ENCODE measurements at regions not wholly inside any gene's neighbourhood (a gene's known extent, or its start where the extent isn't known, plus 50 kb on each side); places are given as distances from the start of the nearest gene placed in this dataset.

- BruUV-seq (replicated peaks): no TSS peak
Measured at GRCh38 chr4:174147863-174148262, 135.6 kb downstream of the FBXO8 start.

GRCh38 chr4:174144106-174144505 is 139.4 kb downstream of the FBXO8 start:
- H3K27ac ChIP-seq (ENCODE audit: low read depth, low read length): no peak overlapping the region
- no peak overlapping the region for H2AFZ ChIP-seq (ENCODE audit: low read depth, low read length, poor library complexity, severe bottlenecking)
- no peak overlapping the region for H3K4me3 ChIP-seq (replicated peaks in 1 of 2; ENCODE audit: low read depth in 1 of 2, low read length in 2 of 2)
- no peaks in the 10 kb centered on the region for H3K4me1 ChIP-seq (ENCODE audit: control insufficient read depth in 1 of 2, insufficient read depth in 2 of 2, low read length in 2 of 2)
- no peaks in the 10 kb centered on the region for H4K20me1 ChIP-seq (ENCODE audit: insufficient read depth)
- DNase-seq (ENCODE audit: low read depth, low spot score) (no peak), ATAC-seq (no peak)
- no peaks in the 10 kb centered on the region for H3K9me3 ChIP-seq (ENCODE audit: control insufficient read depth in 1 of 2, insufficient read depth in 1 of 2, low read depth in 1 of 2, low read length in 2 of 2)
- no peaks in the 10 kb centered on the region for H3K9me2 ChIP-seq (ENCODE audit: insufficient read depth)
- no peak for TF ChIP-seq CBX3 (IDR thresholded peaks at IDR 0.05; ENCODE audit: low read depth)
- no peak for TF ChIP-seq EZH2 (IDR thresholded peaks at IDR 0.05)
- TF ChIP-seq ELF1 (IDR thresholded peaks at IDR 0.05; ENCODE audit: borderline replicate concordance, low read depth): no peak
- no peak for TF ChIP-seq CTCF (IDR thresholded peaks at IDR 0.05 in 2 of 3, conservative IDR thresholded peaks at IDR 0.05 in 1 of 3; ENCODE audit: borderline replicate concordance in 1 of 3, insufficient read depth in 1 of 3, low read depth in 2 of 3, low read length in 2 of 3)
- TF ChIP-seq POLR2A (IDR thresholded peaks at IDR 0.05; ENCODE audit: borderline replicate concordance, extremely low read depth, insufficient read depth, insufficient read length): no peak
- no peak for TF ChIP-seq JUND (IDR thresholded peaks at IDR 0.05)
- TF ChIP-seq FOSL1 (IDR thresholded peaks at IDR 0.05; ENCODE audit: low read depth): no peak
- no peak overlapping the region for H3K4me2 ChIP-seq (ENCODE audit: low read length)
- intact Hi-C loops (cut with micrococcal nuclease): no loop called here
- no peaks in the 10 kb centered on the region for H3K79me2 ChIP-seq (ENCODE audit: insufficient read depth, low read length)
- CTCF ChIA-PET: no interaction called here
- H3K9ac ChIP-seq (ENCODE audit: low read length): no peak overlapping the region
- RAD21 ChIA-PET (ENCODE audit: low non-redundant PET in 1 of 2, low total read pairs in 2 of 2, uncharacterized antibody in 2 of 2, unreplicated experiment in 2 of 2): no interaction called here
- POLR2A ChIA-PET: no interaction called here
- peaks cover 71% of the 10 kb centered on the region for H3K27me3 ChIP-seq (ENCODE audit: insufficient read depth, low read length)
- BruUV-seq (replicated peaks): no TSS peak
- no peaks in the 10 kb centered on the region for H3K36me3 ChIP-seq (ENCODE audit: control insufficient read depth in 1 of 2, insufficient read depth in 2 of 2, low read length in 2 of 2)

More at GRCh38 chr4:174147863-174148262, 135.6 kb downstream of the FBXO8 start:
- Histone ChIP-seq H3K4me3 (replicated peaks in 1 of 2; ENCODE audit: low read depth in 1 of 2, low read length in 2 of 2) (no peak overlapping the region), H2AFZ (ENCODE audit: low read depth, low read length, poor library complexity, severe bottlenecking) (no peak overlapping the region), H3K9me2 (ENCODE audit: insufficient read depth) (no peaks in the 10 kb centered on the region), H3K36me3 (ENCODE audit: control insufficient read depth in 1 of 2, insufficient read depth in 2 of 2, low read length in 2 of 2) (no peaks in the 10 kb centered on the region), H3K9me3 (ENCODE audit: control insufficient read depth in 1 of 2, insufficient read depth in 1 of 2, low read depth in 1 of 2, low read length in 2 of 2) (no peaks in the 10 kb centered on the region), H3K4me1 (ENCODE audit: control insufficient read depth in 1 of 2, insufficient read depth in 2 of 2, low read length in 2 of 2) (no peaks in the 10 kb centered on the region), H3K4me2 (ENCODE audit: low read length) (no peak overlapping the region), H3K27ac (ENCODE audit: low read depth, low read length) (no peak overlapping the region), H3K27me3 (ENCODE audit: insufficient read depth, low read length) (peaks cover 76% of the 10 kb centered on the region), H3K9ac (ENCODE audit: low read length) (no peak overlapping the region), H3K79me2 (ENCODE audit: insufficient read depth, low read length) (no peaks in the 10 kb centered on the region), H4K20me1 (ENCODE audit: insufficient read depth) (no peaks in the 10 kb centered on the region)
- no peak for ATAC-seq
- RAD21 ChIA-PET (ENCODE audit: low non-redundant PET in 1 of 2, low total read pairs in 2 of 2, uncharacterized antibody in 2 of 2, unreplicated experiment in 2 of 2): no interaction called here
- DNase-seq (ENCODE audit: low read depth, low spot score): no peak
- POLR2A ChIA-PET: no interaction called here
- intact Hi-C loops (cut with micrococcal nuclease): no loop called here
- CTCF ChIA-PET: no interaction called here
- no peak for TF ChIP-seq EZH2 (IDR thresholded peaks at IDR 0.05)
- TF ChIP-seq JUND (IDR thresholded peaks at IDR 0.05): no peak
- TF ChIP-seq EGR1 (IDR thresholded peaks at IDR 0.05; ENCODE audit: low read depth): no peak
- TF ChIP-seq, protein P1, sequence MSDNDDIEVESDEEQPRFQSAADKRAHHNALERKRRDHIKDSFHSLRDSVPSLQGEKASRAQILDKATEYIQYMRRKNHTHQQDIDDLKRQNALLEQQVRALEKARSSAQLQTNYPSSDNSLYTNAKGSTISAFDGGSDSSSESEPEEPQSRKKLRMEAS (IDR thresholded peaks at IDR 0.05): no peak
- TF ChIP-seq, protein P2, sequence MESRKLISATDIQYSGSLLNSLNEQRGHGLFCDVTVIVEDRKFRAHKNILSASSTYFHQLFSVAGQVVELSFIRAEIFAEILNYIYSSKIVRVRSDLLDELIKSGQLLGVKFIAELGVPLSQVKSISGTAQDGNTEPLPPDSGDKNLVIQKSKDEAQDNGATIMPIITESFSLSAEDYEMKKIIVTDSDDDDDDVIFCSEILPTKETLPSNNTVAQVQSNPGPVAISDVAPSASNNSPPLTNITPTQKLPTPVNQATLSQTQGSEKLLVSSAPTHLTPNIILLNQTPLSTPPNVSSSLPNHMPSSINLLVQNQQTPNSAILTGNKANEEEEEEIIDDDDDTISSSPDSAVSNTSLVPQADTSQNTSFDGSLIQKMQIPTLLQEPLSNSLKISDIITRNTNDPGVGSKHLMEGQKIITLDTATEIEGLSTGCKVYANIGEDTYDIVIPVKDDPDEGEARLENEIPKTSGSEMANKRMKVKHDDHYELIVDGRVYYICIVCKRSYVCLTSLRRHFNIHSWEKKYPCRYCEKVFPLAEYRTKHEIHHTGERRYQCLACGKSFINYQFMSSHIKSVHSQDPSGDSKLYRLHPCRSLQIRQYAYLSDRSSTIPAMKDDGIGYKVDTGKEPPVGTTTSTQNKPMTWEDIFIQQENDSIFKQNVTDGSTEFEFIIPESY (IDR thresholded peaks at IDR 0.05; ENCODE audit: extremely low read depth, insufficient replicate concordance, low read length): no peak
- no peak for TF ChIP-seq ZFX (IDR thresholded peaks at IDR 0.05)
